HEK293 (cell line): ENCODE measurements at regions not wholly inside any gene's neighbourhood (a gene's known extent, or its start where the extent isn't known, plus 50 kb on each side); places are given as distances from the start of the nearest gene placed in this dataset.

Experiments used
- CTCF ChIA-PET: fragments of 350-600 bp; formaldehyde crosslinking; extraction: SDS; loops from one replicate; lab custom pipeline; 2021; ENCODE audit warnings: antibody characterized with exemption; lab: Yijun Ruan, JAX
- POLR2A ChIA-PET: fragments of 300-600 bp; formaldehyde crosslinking; extraction: SDS; loops from one replicate; lab custom pipeline; 2020; ENCODE audit warnings: antibody characterized with exemption, inconsistent platforms; lab: Yijun Ruan, JAX
- H3K27ac ChIP-seq: fragments of 200-500 bp; sonication (Bioruptor generic); 2 replicates; pipeline ENCODE4 v1.5.1; 2014; ENCODE audit warnings: low read depth, low read length, control low read depth, inconsistent platforms; ENCODE audit errors: extremely low read depth
- H3K36me3 ChIP-seq, 2 experiments: fragments of 200-500 bp in 1 of 2; sonication (Bioruptor generic) in 1 of 2; 1 replicate in 1 of 2; 2 replicates in 1 of 2; pipeline ENCODE4 v1.5.1; 2014 to 2017; ENCODE audit warnings: inconsistent platforms in 2 of 2, low read length in 2 of 2; ENCODE audit not compliant: control insufficient read depth in 2 of 2, insufficient read depth in 1 of 2
- H3K4me1 ChIP-seq: fragments of 200-500 bp; sonication (Bioruptor generic); 2 replicates; pipeline ENCODE4 v1.5.1; 2014; ENCODE audit warnings: mild to moderate bottlenecking, low read length, inconsistent platforms; ENCODE audit not compliant: control insufficient read depth, insufficient read depth
- H3K4me3 ChIP-seq: 2 replicates; pipeline ENCODE4 v1.5.1; 2011; ENCODE audit warnings: low read depth, mild to moderate bottlenecking, control low read depth, low read length, moderate library complexity
- H3K9me3 ChIP-seq: fragments of 200-500 bp; sonication (Bioruptor generic); 2 replicates; pipeline ENCODE4 v1.5.1; 2014; ENCODE audit warnings: low read depth, low read length, inconsistent platforms; ENCODE audit not compliant: control insufficient read depth, insufficient read depth
- ELK4 ChIP-seq: IDR thresholded peaks from 2 replicates; pipeline ENCODE4 v1.6.1; 2011; ENCODE audit warnings: mild to moderate bottlenecking, low read depth, low read length, borderline replicate concordance
- HOXC10 ChIP-seq: sonication (generic); formaldehyde crosslinking; IDR thresholded peaks from 2 replicates; pipeline ENCODE4 v1.8.1; 2023; ENCODE audit warnings: mild to moderate bottlenecking, missing genetic modification reagents
- HOXD13 ChIP-seq: sonication (generic); formaldehyde crosslinking; IDR thresholded peaks from 2 replicates; pipeline ENCODE4 v1.8.0; 2022; ENCODE audit warnings: missing genetic modification reagents, borderline replicate concordance
- INSM2 ChIP-seq: fragments of 450-650 bp; formaldehyde crosslinking; IDR thresholded peaks from 2 replicates; pipeline ENCODE4 v1.5.1; 2016; ENCODE audit warnings: missing biosample characterization, missing genetic modification characterization
- KLF16 ChIP-seq: fragments of 450-650 bp; formaldehyde crosslinking; IDR thresholded peaks from 2 replicates; pipeline ENCODE4 v1.5.1; 2017; ENCODE audit warnings: missing biosample characterization, missing genetic modification characterization
- PRDM2 ChIP-seq: fragments of 450-650 bp; formaldehyde crosslinking; IDR thresholded peaks from 2 replicates; pipeline ENCODE4 v1.5.1; 2016; ENCODE audit warnings: missing biosample characterization, missing genetic modification characterization, borderline replicate concordance
- SP3 ChIP-seq: fragments of 450-650 bp; formaldehyde crosslinking; IDR thresholded peaks from 2 replicates; pipeline ENCODE4 v1.5.1; 2016; ENCODE audit warnings: missing biosample characterization, missing genetic modification characterization
- SP7 ChIP-seq: fragments of 450-650 bp; formaldehyde crosslinking; IDR thresholded peaks from 2 replicates; pipeline ENCODE4 v1.5.1; 2016; ENCODE audit warnings: missing biosample characterization, missing genetic modification characterization
- ZNF140 ChIP-seq: fragments of 450-650 bp; formaldehyde crosslinking; IDR thresholded peaks from 2 replicates; pipeline ENCODE4 v1.5.1; 2016; ENCODE audit warnings: missing biosample characterization, missing genetic modification characterization
- ZNF157 ChIP-seq: fragments of 450-650 bp; formaldehyde crosslinking; IDR thresholded peaks from 2 replicates; pipeline ENCODE4 v1.5.1; 2016; ENCODE audit warnings: missing biosample characterization, missing genetic modification characterization
- ZNF175 ChIP-seq: fragments of 450-650 bp; formaldehyde crosslinking; IDR thresholded peaks from 2 replicates; pipeline ENCODE4 v1.5.1; 2016; ENCODE audit warnings: missing biosample characterization, missing genetic modification characterization
- ZNF221 ChIP-seq: fragments of 450-650 bp; formaldehyde crosslinking; IDR thresholded peaks from 2 replicates; pipeline ENCODE4 v1.5.1; 2017; ENCODE audit warnings: missing biosample characterization, missing genetic modification characterization, borderline replicate concordance
- ZNF223 ChIP-seq: fragments of 450-650 bp; formaldehyde crosslinking; IDR thresholded peaks from 2 replicates; pipeline ENCODE4 v1.5.1; 2016; ENCODE audit warnings: missing biosample characterization, missing genetic modification characterization
- ZNF302 ChIP-seq: fragments of 450-650 bp; formaldehyde crosslinking; IDR thresholded peaks from 2 replicates; pipeline ENCODE4 v1.5.1; 2016; ENCODE audit warnings: missing biosample characterization, missing genetic modification characterization, low read depth
- ZNF350 ChIP-seq: fragments of 450-650 bp; formaldehyde crosslinking; IDR thresholded peaks from 2 replicates; pipeline ENCODE4 v1.5.0; 2017; ENCODE audit warnings: missing biosample characterization, mild to moderate bottlenecking, missing genetic modification characterization
- ZNF48 ChIP-seq: fragments of 450-650 bp; formaldehyde crosslinking; IDR thresholded peaks from 2 replicates; pipeline ENCODE4 v1.5.1; 2016; ENCODE audit warnings: missing biosample characterization, missing genetic modification characterization
- ZNF514 ChIP-seq: fragments of 450-650 bp; formaldehyde crosslinking; IDR thresholded peaks from 2 replicates; pipeline ENCODE4 v1.5.1; 2016; ENCODE audit warnings: missing biosample characterization, missing genetic modification characterization
- ZNF530 ChIP-seq: fragments of 450-650 bp; formaldehyde crosslinking; IDR thresholded peaks from 2 replicates; pipeline ENCODE4 v1.5.1; 2016; ENCODE audit warnings: low read depth, missing biosample characterization, missing genetic modification characterization
- ZNF600 ChIP-seq: fragments of 450-650 bp; formaldehyde crosslinking; IDR thresholded peaks from 2 replicates; pipeline ENCODE4 v1.5.1; 2016; ENCODE audit warnings: missing biosample characterization, missing genetic modification characterization
- ZNF621 ChIP-seq: fragments of 450-650 bp; formaldehyde crosslinking; IDR thresholded peaks from 2 replicates; pipeline ENCODE4 v1.5.1; 2017; ENCODE audit warnings: missing biosample characterization, missing genetic modification characterization
- ZNF677 ChIP-seq: fragments of 450-650 bp; IDR thresholded peaks from 2 replicates; pipeline ENCODE4 v1.5.0; 2018; ENCODE audit warnings: missing biosample characterization, mild to moderate bottlenecking, missing genetic modification characterization, moderate library complexity
- ZNF747 ChIP-seq: fragments of 450-650 bp; formaldehyde crosslinking; IDR thresholded peaks from 2 replicates; pipeline ENCODE4 v1.5.1; 2016; ENCODE audit warnings: missing biosample characterization, missing genetic modification characterization
- ZNF830 ChIP-seq: fragments of 450-650 bp; IDR thresholded peaks from 2 replicates; pipeline ENCODE4 v1.5.0; 2018; ENCODE audit warnings: missing biosample characterization, missing genetic modification characterization, low read depth, mild to moderate bottlenecking, moderate library complexity
- ZNF843 ChIP-seq: fragments of 450-650 bp; formaldehyde crosslinking; IDR thresholded peaks from 2 replicates; pipeline ENCODE4 v1.5.1; 2016; ENCODE audit warnings: missing biosample characterization, missing genetic modification characterization
- ZSCAN30 ChIP-seq: fragments of 450-650 bp; IDR thresholded peaks from 2 replicates; pipeline ENCODE4 v1.5.1; 2018; ENCODE audit warnings: missing biosample characterization, mild to moderate bottlenecking, missing genetic modification characterization, moderate library complexity

- no peak for TF ChIP-seq PRDM2 (tag by site-specific recombination)
- TF ChIP-seq ZNF830, result no peak
- TF ChIP-seq, all 188 proteins: peak for 0
- POLR2A ChIA-PET, result no interaction called here
- Histone ChIP-seq H3K9me3 (no peaks in the 10 kb centered on the region), H3K4me3 (no peak overlapping the region), H3K36me3 (no peaks in the 10 kb centered on the region), H3K4me1 (no peaks in the 10 kb centered on the region), H3K27ac (no peak overlapping the region)
- CTCF ChIA-PET, result no interaction called here
Observed at GRCh38 chr3:102736975-102737304, 302.1 kb downstream of the ZPLD1 start.

- CTCF ChIA-PET, result no interaction called here
Observed at GRCh38 chr3:102737353-102737752, 302.5 kb downstream of the ZPLD1 start.

GRCh38 chr3:102741105-102741504, 306.3 kb downstream of the ZPLD1 start:
- TF ChIP-seq ZSCAN30 (tag by site-specific recombination) (no peak), SP3 (tag by site-specific recombination) (no peak), HOXC10 (CRISPR knock-in tag) (no peak), ZNF157 (tag by site-specific recombination) (no peak), ZNF677 (no peak), ZNF514 (tag by site-specific recombination) (no peak), ZNF843 (tag by site-specific recombination) (no peak)
- TF ChIP-seq, all 188 proteins: peak for 0
- ChIA-PET POLR2A (no interaction called here), CTCF (interaction anchor here (2.1 kb wide), 1 partner anchor 67 kb away, joined by 10 read pairs; no protein-coding TSS in a partner anchor)
- no peaks in the 10 kb centered on the region for H3K36me3 ChIP-seq
- H3K27ac ChIP-seq, result no peak overlapping the region
- H3K4me1 ChIP-seq, result no peaks in the 10 kb centered on the region
- H3K4me3 ChIP-seq, result no peak overlapping the region
- H3K9me3 ChIP-seq, result no peaks in the 10 kb centered on the region

More at GRCh38 chr3:102737353-102737752, 302.5 kb downstream of the ZPLD1 start:
- H3K9me3 ChIP-seq, result no peaks in the 10 kb centered on the region
- POLR2A ChIA-PET, result no interaction called here
- no peaks in the 10 kb centered on the region for H3K36me3 ChIP-seq
- no peak overlapping the region for H3K27ac ChIP-seq
- TF ChIP-seq ZNF621 (tag by site-specific recombination) (no peak), KLF16 (tag by site-specific recombination) (no peak), ZNF600 (tag by site-specific recombination) (no peak), ZNF530 (no peak), ZNF175 (tag by site-specific recombination) (no peak), ZNF747 (no peak), ELK4 (no peak), HOXD13 (CRISPR knock-in tag) (no peak), ZNF221 (tag by site-specific recombination) (no peak), ZNF223 (tag by site-specific recombination) (no peak), SP7 (tag by site-specific recombination) (no peak), ZNF350 (no peak), INSM2 (tag by site-specific recombination) (no peak), ZNF302 (tag by site-specific recombination) (no peak), ZNF140 (no peak), ZNF48 (no peak)
- TF ChIP-seq, all 188 proteins: peak for 0
- Histone ChIP-seq H3K4me3 (no peak overlapping the region), H3K4me1 (no peaks in the 10 kb centered on the region)
